ENCODE measurements at regions not wholly inside any gene's neighbourhood (a gene's known extent, or its start where the extent isn't known, plus 50 kb on each side); places are given as distances from the start of the nearest gene placed in this dataset.

DNA sequence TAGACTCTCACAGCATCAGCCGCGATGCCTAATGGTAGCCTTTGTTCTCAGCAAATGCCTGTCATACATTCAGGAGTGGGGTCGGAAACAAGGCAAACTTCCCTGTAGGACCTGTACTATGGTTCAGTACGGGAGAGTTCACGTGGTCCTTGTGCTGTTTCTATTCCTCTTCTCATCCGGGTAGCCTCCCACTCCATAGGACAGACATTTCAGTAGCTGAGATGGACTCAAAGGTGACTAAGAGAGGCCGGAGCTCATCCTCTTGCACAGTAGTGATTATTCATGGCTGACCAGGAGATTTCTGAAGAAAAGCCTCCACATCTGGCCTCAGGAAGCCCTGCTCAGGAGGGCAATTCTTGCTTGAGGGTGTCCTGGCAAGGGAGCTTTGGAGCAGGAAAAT is 117.8 kb upstream of the SPRED2 start:
- no peak for DNase-seq

DNA sequence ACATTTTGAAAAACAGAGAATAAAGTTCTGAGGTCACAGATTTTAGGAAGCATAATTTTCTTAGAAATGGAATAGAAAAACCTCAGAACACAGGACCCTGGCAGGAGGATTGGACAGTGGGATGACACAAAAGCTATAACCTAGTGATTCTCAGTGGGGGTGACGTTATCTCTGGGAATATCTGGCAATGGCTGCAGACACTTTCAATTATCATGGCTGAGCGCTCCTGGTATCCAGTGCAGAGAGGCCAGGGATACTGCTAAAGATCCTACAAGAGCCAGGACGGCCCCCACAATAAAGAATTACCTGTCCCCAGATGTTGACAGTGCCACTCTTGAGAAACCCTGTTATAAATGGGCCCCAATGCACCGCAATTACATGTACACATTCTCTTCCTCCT is 117.2 kb upstream of the SPRED2 start:
- DNase-seq: no peak

DNA sequence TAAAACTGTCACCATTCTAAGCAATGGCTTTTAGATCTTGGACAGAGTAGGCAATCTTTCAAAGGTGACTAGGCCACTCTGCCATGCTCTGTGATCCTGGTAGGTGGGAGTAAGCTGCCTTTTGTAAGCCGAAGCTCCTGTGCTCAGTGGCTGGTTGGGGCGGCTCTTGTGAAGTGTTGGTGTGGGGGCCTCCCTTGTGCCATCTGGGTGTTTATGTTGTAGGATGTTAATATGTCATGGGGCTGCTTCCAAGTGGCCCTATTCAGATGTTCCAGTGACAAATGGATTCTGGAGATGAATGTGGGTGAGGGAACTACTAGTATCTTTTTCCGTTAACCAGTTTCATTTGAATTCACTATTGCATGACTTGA is 116.8 kb upstream of the SPRED2 start:
- no peak for DNase-seq

DNA sequence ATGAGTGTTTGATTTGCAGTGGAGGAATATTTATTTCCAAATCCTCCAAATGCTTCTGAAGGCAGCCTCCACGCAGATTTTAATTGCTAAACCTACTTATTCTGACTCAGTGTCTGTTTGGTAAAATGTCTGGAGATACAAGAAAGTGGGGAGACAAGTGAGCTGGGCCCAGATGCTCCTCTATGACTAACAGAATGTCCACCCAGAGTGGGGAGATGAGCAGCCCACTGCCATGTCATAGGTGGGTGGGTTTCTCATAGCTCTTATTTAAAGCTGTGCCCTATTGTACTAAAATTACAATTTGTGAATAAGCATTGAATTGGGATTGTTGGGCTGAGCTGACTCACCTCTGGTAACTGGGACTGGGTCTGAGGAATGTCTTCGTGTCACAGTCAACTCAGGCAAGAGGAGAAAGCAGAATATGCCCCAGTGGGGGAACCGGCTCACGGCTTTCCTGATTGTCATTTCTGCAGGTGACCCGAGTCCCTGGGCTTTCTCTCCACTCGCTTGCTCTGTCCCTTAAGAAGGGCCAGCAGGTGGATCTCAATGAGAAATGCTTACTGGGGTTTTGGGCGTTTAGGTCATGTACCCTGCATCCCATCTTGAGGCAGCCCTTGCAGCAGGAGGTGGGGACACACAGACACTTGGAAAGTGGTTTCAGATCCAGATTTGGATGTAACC is 116.3 kb upstream of the SPRED2 start:
- DNase-seq: no peak

DNA sequence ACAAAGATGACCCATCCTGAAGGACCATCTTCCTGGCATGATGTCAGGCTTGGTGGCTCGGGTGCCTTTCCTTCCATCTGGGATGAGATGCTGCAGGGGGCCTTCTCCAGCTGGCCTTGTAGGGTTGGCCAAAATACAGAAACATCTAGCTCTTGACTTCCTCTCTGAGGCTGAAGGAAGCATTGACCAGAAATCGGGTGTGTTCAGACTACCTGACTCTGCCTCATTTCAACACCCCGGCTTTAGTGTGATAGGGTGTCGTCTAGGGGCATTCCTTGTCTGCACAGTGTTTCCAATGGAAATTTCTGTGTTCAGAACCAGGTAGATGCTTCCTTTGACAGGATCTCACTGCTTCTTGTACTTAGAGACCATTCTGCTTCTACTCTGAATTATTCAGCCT is 115.7 kb upstream of the SPRED2 start:
- DNase-seq: no peak

DNA sequence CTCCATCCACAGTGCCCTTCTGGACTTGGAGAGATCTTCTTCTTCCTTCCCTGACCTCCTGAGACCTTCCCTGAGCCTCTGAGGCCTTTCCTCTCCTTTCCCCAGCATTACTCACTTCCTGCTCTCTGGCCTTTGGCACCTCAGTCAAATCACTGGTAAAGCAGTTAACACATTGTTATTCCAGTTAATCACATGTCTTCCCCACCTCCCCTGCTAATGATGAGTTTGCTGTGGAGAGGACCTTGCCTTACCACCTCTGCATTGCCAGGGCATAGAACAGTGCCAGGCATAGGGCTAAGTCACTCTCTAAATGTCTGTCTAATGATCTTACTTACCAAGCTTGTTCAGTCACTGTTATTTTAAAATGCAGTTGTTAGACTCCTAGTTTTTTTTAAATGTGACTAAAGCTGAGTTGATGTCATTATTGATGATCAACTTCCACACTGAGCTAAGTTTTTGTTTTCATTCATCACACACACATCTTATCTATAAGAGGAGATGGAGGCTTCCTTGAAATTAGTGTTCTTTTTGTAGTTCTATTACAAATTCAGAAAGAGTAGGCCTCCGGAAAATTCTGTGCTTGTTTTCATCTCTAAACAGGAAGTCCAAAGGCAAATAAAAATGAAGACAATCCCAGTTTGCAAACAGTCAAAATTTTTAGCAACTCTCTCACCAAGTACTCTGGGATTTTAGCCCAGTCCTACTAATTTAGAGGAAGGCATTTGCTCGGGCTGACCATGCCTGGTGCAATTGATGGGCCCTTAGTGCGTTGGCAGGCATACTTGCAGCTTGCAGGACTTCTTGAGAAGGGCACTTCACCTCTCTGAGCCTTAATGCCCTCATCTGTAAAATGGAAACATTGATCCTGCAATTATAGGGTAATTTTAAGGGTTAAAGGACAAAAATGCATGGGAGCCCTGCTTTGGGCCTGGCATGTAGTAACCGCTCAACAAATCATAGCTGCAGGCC is 113.7 kb upstream of the SPRED2 start:
- DNase-seq: no peak

DNA sequence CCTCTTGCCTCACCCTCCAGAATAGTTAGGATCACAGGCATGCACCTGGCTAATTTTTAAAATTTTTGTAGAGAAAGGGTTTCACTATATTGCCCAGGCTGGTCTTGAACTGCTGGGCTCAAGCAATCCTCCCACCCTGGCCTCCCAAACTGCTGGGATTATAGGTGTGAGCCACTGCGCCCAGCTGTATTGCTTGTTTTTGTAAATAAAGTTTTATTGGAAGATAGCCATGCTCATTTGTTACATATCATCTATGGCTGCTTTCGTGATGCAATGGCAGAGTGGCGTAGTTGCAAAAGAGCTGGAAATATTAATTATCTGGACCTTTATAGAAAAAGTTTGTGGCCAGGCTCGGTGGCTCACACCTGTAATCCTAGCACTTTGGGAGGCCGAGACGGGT is 109.4 kb upstream of the SPRED2 start:
- DNase-seq: no peak

DNA sequence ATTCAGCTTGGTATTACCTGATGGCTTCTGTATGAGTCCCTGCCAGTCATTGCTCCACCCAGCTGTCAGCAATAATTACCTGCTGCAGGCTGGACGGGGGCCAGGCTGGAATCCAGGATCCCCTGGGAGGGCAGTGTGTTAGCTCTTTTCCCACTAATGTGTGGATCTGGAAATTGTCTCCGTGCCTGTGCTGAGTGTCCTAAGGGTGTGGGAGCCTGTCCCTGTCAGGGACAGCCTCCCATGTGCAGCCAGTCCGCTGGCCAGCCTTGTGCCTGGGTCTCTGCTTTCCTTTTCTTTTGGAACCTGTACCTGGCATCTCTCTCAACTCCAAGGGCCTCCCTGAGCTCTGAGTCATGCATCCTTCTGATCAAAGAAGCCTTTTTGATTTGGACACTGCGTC is 107.2 kb upstream of the SPRED2 start:
- no peak for DNase-seq

DNA sequence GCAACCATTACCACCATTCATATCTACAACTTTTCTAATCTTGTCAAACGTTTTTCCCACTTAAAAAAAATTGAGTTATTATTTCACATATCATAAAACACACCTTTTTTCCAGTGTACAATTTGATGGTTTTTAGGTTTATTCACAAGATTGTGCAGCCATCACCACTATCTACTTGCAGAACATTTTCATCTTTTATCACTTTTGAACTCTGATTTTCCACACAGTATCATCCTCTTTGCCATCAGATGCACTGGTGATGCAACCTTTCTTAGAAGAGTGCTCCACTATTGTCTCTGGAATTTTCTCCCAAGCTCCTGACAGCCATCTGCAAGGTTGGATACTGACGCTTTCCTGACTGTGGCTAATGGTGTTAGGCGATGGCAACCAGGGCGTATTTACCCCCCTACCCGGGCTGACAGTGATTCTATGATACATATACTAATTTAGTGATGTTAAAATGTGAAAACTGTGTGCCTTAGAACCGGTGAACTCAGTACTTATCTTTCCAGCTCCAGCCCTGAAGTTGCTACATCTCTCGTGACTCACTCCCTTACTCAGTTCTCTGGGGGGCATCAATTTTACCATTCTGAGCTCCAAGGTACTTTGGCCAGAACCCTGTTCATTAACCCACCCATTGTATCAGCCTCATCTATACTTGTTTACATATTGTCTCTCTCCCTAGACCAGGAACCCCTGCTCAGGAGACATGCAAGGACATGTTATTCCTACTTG is 105.4 kb upstream of the SPRED2 start:
- DNase-seq: no peak

DNA sequence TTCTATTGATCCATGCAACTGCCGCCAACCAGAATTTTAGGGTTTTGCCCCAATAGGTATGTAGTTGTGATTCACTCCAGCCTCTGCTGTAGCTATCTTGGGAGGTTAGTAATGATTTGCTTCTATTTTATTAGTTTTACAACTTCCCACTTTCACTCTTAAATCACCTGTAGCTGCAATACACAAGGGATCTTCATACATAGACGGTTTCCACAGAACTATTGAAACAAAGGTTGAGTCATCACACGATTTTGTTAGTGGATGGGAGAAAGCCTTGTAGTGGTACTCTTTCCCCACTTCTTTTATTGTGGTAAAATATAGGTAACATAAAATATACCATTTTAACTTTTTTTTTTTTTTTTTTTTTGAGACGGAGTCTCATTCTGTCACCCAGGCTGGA is 104.2 kb upstream of the SPRED2 start:
- DNase-seq: no peak

DNA sequence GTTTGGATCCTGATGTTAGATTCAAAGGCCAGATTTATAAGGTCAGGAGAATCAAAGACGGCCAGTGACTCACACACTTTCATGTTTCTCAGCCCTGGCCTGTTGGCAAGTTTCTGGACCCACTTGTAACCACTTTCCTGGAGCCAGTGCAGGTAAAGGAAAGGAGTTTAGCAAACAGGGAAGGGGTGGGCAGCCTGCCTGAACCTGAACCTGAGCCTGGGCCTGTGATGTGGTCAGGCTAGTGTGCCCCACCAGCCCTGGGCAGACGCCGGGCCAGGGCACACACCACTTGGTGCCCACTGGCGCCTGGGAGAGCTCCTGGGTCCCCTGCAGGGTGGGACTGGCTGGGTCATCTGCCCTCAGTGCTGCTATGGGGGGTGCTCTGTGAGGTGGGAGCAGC is 100.5 kb upstream of the SPRED2 start:
- DNase-seq: no peak

DNA sequence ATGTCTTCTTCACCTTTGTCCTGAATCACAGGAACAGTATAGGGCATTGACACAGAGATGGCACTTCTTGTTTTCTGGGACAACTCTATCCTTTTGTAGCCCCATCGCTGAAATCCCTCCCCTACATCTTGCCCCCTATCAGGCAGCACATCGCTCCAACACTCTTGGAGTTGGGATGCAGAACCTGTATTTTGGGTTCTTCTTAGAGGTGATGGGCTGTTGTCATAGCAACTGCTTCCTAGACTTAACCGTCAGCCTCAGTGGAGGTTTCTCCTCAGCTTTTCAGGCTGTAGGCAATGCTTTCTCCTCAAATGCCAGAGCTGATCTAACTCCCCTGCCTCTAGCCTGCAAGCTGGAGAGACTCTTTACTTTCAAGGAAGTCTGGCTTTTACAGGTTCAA is 99.9 kb upstream of the SPRED2 start:
- DNase-seq: no peak

DNA sequence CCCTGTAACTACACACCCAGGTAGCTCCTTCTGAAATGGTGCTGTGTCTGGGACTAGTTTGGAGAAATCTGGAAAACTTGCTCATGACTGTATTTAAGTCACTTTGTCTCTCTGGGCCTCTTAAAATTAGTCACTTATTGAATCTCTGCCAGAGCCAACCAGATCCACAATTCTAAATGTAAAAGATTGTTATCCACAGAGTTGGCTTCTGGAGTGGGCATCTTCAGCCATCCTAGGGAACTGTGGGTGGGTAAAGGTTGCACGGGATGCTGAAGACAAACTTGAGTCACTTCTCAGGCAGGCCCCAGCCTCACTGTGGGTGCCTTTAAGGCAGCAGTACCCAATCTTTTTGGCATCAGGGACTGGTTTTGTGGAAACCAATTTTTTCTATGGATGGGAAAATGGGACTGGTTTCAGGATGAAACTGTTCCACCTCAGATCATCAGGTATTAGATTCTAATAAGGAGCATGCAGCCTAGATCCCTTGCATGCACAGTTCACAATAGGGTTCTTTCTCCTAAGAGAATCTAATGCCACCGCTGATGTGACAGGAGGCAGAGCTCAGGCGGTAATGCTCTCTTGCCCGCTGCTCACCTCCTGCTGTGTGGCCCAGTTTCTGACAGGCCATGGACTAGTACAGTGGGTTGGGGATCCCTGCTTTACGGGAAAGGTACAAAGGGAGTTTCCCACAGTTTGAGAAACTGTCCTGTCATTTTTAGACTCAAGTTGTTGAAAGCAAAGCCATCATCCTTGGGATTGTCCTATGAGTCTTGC is 98.3 kb upstream of the SPRED2 start:
- DNase-seq: no peak

DNA sequence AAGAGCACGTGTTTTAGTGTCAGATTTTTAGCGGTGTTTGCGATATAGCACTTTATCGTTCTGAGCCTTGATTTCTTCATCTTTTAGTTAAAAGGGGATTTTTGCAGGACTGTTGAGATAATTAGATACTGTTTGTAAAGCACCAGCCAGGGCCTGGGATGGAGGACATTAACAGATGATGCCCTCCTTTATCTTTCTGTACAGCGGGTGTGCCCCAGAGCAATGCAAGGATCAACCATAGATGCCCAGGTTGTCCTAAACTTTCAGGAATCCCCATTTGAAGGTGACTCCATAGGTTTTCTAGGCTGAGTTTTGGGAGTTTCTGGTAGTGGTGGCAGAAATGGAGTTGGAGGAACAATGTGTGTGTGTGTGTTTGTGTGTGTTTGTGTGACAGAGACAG is 97.0 kb upstream of the SPRED2 start:
- no peak for DNase-seq

DNA sequence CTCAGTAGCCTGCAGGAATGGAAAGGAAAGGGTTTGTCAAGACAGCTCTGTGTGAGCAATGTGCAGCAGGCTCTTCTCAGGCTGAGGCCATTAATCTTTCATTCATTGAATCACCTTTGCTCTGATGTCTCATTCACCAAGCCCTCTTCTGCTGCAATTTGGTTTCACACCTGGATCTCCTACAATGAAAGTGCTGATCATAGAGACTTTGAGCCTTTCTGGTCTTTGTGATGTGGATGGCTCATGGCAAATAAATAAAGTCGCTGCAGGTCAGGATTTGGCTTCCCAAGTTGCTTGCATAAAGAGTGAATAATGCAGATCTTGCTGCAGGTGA is 95.8 kb upstream of the SPRED2 start:
- no peak for DNase-seq

DNA sequence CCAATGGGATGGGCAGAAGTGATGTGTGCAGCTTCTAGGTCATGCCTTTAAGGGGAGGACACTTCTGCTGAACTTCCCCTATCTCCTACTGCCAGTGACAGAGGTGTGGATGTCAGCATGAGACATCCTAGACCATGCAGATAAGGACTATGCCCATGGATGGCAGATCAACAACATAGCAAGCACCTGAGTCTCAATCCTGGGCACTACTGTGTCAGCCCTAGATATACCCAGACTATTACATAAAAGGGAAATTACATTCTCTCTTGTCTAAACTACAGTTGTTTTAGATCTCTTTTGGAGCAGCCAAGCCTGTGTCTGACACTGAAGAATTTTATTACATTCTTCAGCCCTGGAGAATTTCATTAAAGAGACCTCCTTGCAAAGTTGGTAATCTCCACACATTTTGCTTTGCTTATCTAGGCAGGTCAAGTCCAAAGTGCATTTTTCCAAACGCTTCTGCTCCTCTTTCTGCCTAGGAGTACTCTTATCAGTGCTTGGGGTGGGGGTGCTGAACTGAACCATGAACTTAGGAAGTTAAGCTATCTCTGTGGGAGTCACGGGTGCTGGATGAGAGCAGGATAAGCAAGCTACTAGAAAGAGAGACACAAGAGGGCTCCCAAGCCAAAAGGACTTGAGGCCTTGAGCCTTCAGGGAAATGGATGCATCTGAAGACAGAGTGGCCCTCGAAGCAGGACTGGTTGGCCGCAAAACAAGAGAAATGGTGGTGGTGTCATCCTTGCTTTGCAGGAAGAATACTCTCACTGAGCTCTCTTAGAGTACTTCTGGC is 95.2 kb upstream of the SPRED2 start:
- no peak for DNase-seq

DNA sequence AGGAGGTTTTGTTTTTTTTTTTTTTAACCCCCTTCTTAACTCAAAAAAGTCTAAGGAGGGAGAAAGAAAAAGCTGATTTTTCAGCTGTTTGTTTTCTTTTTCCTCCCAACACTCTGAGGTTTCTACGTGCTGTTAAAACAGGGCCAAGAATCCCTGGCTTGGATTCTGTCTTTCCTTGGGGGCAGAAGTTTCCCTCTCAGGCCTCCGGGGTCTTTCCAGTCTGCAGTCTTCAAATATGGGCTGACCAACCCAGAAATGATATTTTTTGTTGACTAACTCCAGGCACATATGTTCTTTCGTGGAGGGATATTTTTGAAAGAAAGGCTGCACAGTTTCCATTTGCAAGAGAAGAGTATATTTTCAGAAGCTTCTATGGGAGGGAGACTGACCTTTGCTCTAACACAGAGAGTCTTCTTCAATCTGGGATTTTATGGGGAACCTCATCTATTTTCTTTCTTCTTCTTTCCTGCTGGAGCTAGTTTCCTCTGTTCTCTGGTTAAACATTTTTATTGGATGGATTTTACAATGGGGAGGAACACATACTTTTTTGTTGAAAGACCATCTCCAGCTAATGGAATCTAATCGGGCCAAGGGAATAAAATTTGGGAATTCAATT is 93.3 kb upstream of the SPRED2 start:
- DNase-seq: no peak

DNA sequence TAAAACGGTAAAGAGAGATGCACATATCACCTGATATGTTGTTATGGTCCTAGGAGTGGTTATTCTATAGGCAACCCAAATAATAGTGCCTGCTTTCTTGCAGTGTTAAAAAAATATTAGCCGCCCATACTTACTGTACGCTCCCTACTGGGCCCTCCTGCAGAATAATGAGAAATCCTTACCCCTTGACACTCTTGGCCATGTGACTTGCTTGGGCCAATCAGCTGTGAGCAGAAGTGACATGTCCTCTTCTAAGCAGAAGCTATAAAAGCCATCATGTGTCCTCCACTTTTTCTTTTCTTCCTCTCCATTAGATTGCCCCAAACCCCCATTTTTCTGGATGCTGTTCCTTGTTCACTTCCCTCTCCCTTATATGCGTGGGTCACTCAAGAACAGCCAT is 90.5 kb upstream of the SPRED2 start:
- no peak for DNase-seq

DNA sequence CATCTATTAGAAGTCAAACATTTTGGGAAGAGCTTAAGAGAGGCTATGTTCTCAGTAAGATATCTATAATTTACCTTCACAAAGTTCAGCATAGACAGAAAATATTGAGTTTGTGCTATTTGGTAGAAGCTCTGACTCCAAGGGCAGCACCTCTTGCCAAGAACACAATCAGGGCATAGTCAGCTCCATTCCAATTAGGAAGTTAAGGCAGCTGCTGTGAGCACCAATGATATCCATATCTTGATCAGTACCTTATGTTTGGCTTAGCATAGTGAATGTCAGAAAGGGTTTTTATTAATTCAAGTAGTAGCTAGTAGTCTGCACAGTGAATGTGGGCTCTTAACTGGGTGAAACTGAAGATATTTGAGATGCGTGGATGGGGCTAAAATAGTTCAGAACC is 86.4 kb upstream of the SPRED2 start:
- no peak for DNase-seq

DNA sequence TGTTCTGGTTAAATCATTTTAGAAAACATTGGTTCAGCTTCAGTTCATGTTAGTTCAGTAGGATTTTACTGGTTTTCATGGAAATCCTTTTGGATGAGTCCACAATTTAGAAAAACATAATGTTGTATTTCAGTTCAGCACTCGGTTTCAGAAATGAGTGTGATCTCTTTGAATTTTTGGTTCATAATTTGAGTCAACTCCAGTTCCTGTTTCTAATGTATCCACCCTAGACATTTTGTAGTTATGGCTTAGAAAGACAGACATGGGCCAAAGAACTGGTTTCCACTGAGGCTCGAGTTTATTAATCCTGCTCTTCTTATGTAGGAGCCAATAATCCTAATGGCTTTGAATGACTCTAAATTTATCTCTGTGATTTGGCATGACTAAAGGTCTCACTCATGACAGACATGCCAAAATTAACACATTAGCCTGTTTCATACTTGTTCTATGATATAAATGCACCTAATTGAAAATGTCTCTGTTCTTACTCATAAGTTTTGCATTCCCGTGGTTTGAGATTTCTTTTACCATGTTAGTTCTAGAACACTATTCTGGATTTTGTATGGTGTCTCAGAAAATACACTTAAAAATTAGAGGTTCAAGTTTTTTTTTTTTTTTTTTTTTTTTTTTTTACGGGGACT is 82.3 kb upstream of the SPRED2 start:
- no peak for DNase-seq

DNA sequence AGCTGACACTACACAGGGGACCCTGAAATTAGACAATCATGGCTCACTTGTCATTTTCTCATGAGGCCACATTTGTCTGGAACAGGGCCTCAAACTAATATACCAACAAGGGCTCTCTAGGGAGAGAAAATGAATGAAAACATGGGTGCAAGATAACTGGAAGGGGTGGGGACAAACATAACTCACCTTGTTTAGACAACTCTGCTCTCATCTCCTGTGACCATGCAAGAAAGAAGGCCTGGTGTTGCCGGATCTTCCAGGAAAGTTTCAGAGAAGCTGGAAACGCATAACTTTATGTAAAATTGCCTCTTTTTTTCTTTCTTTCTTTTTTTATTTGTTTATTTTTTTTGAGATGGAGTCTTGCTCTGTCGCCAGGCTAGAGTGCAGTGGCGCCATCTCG is 80.4 kb upstream of the SPRED2 start:
- no peak for DNase-seq

Data from CD4-positive, alpha-beta T cell treated with Interleukin-15 for 1 hour (primary cell).